ENCODE measurements at regions not wholly inside any gene's neighbourhood (a gene's known extent, or its start where the extent isn't known, plus 50 kb on each side); places are given as distances from the start of the nearest gene placed in this dataset.

GRCh38 chr1:193592317-193592716 is 405.9 kb upstream of the B3GALT2 start:
- Histone ChIP-seq H3K27ac (ENCODE audit: low read depth in 2 of 2, low read length in 2 of 2) (no peak overlapping the region), H3K9me3 (ENCODE audit: control insufficient read depth in 2 of 3, insufficient read depth in 1 of 3, low read length in 3 of 3) (no peaks in the 10 kb centered on the region), H3K36me3 (ENCODE audit: control insufficient read depth in 2 of 3, insufficient read depth in 3 of 3, low read length in 3 of 3) (no peaks in the 10 kb centered on the region), H3K4me3 (ENCODE audit: low read length in 3 of 3) (no peak overlapping the region), H3K4me1 (ENCODE audit: control insufficient read depth in 2 of 3, insufficient read depth in 2 of 3, low read depth in 1 of 3, low read length in 3 of 3) (no peaks in the 10 kb centered on the region), H3K9ac (ENCODE audit: low read length in 3 of 3) (no peak overlapping the region), H3K27me3 (ENCODE audit: control insufficient read depth, insufficient read depth, low read length) (no peaks in the 10 kb centered on the region)
- no peak for DNase-seq
- FAIRE-seq = no peak
- intact Hi-C loops (cut with DNase I) = no loop called here
- TF ChIP-seq, protein P1, sequence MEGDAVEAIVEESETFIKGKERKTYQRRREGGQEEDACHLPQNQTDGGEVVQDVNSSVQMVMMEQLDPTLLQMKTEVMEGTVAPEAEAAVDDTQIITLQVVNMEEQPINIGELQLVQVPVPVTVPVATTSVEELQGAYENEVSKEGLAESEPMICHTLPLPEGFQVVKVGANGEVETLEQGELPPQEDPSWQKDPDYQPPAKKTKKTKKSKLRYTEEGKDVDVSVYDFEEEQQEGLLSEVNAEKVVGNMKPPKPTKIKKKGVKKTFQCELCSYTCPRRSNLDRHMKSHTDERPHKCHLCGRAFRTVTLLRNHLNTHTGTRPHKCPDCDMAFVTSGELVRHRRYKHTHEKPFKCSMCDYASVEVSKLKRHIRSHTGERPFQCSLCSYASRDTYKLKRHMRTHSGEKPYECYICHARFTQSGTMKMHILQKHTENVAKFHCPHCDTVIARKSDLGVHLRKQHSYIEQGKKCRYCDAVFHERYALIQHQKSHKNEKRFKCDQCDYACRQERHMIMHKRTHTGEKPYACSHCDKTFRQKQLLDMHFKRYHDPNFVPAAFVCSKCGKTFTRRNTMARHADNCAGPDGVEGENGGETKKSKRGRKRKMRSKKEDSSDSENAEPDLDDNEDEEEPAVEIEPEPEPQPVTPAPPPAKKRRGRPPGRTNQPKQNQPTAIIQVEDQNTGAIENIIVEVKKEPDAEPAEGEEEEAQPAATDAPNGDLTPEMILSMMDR (IDR thresholded peaks at IDR 0.05; ENCODE audit: borderline replicate concordance, extremely low read depth, insufficient read depth) = no peak

DNA sequence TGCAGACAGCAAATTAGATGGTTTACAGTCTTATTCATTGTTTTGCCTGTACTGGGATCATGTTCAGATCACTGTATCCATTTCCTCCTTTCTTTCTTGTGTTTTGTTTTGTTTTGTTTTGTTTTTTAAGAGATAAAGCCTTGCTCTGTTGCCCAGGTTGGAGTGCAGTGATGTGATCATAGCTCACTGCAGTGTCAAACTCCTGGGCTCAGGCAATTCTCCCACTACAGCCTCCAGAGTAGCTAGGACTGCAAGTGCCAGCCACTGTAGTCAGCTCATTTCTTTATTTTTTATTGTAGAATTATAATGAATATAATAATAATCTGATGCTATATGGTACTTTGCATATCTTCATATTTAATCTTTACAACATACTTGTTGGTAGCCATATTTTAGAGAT is 403.7 kb upstream of the B3GALT2 start:
- no peak overlapping the region for H3K9ac ChIP-seq (ENCODE audit: low read length in 3 of 3)
- DNase-seq = peak in 1 of 5 donors; percentile 12
- H3K36me3 ChIP-seq (ENCODE audit: control insufficient read depth in 2 of 3, insufficient read depth in 3 of 3, low read length in 3 of 3) = no peaks in the 10 kb centered on the region
- H3K9me3 ChIP-seq (ENCODE audit: control insufficient read depth in 2 of 3, insufficient read depth in 1 of 3, low read length in 3 of 3) = no peaks in the 10 kb centered on the region
- TF ChIP-seq, protein P1 (IDR thresholded peaks at IDR 0.05; ENCODE audit: borderline replicate concordance, extremely low read depth, insufficient read depth) = no peak
- no peak overlapping the region for H3K27ac ChIP-seq (ENCODE audit: low read depth in 2 of 2, low read length in 2 of 2)
- H3K4me3 ChIP-seq (ENCODE audit: low read length in 3 of 3) = no peak overlapping the region
- FAIRE-seq = no peak
- no peaks in the 10 kb centered on the region for H3K27me3 ChIP-seq (ENCODE audit: control insufficient read depth, insufficient read depth, low read length)
- no peaks in the 10 kb centered on the region for H3K4me1 ChIP-seq (ENCODE audit: control insufficient read depth in 2 of 3, insufficient read depth in 2 of 3, low read depth in 1 of 3, low read length in 3 of 3)
- intact Hi-C loops (cut with DNase I) = no loop called here

GRCh38 chr1:193589597-193590040 is 403.2 kb upstream of the B3GALT2 start:
- no peak overlapping the region for H3K4me3 ChIP-seq (ENCODE audit: low read length in 3 of 3)
- TF ChIP-seq, protein P1 (IDR thresholded peaks at IDR 0.05; ENCODE audit: borderline replicate concordance, extremely low read depth, insufficient read depth) = no peak
- no peaks in the 10 kb centered on the region for H3K9me3 ChIP-seq (ENCODE audit: control insufficient read depth in 2 of 3, insufficient read depth in 1 of 3, low read length in 3 of 3)
- H3K9ac ChIP-seq (ENCODE audit: low read length in 3 of 3) = no peak overlapping the region
- H3K36me3 ChIP-seq (ENCODE audit: control insufficient read depth in 2 of 3, insufficient read depth in 3 of 3, low read length in 3 of 3) = no peaks in the 10 kb centered on the region
- H3K4me1 ChIP-seq (ENCODE audit: control insufficient read depth in 2 of 3, insufficient read depth in 2 of 3, low read depth in 1 of 3, low read length in 3 of 3) = no peaks in the 10 kb centered on the region
- no peak for FAIRE-seq
- H3K27me3 ChIP-seq (ENCODE audit: control insufficient read depth, insufficient read depth, low read length) = no peaks in the 10 kb centered on the region
- DNase-seq = peak in 2 of 5 donors; percentile 16 to 60
- intact Hi-C loops (cut with DNase I) = no loop called here
- H3K27ac ChIP-seq (ENCODE audit: low read depth in 2 of 2, low read length in 2 of 2) = no peak overlapping the region

Measured in kidney (tissue), 13 donors.